GM12878 (cell line): ENCODE measurements at regions not wholly inside any gene's neighbourhood (a gene's known extent, or its start where the extent isn't known, plus 50 kb on each side); places are given as distances from the start of the nearest gene placed in this dataset.
"Not testable (repeated sequence)": the region's sequence is repeated elsewhere in the genome, so short reads cannot be mapped to it uniquely, and the experiment has no call there.

ENCODE experiments used
- ATAC-seq: fragments of 200-7000 bp; cut with Tn5 transposase; 3 replicates; pipeline ENCODE4 v1.9.1; 2020; ENCODE audit warnings: mild to moderate bottlenecking, moderate library complexity
- BruUV-seq: library from RNA; stranded (reverse); fragments of 400-500 nt; replicated peaks from 2 replicates; lab custom pipeline; 2021; lab: Mats Ljungman, UMichigan
- CTCF ChIA-PET: fragments of 300-600 bp; sonication (Branson Sonifier 250); formaldehyde crosslinking; extraction: SDS; loops from one replicate; lab custom pipeline; 2021; ENCODE audit warnings: inconsistent platforms; lab: Yijun Ruan, JAX
- POLR2A ChIA-PET: fragments of 350-600 bp; formaldehyde crosslinking; extraction: SDS; loops from one replicate; lab custom pipeline; 2021; ENCODE audit warnings: inconsistent platforms; lab: Charles Lee
- RAD21 ChIA-PET: fragments of 300-600 bp; sonication (Branson Sonifier 250); formaldehyde crosslinking; loops from one replicate; lab custom pipeline; 2023; ENCODE audit warnings: antibody characterized with exemption; ENCODE audit not compliant: unreplicated experiment; lab: Charles Lee
- SMC1A ChIA-PET: fragments of 300-600 bp; sonication (Branson Sonifier 250); formaldehyde crosslinking; loops from one replicate; lab custom pipeline; 2023; ENCODE audit not compliant: unreplicated experiment, uncharacterized antibody; lab: Charles Lee
- DNase-seq: peaks from one replicate; pipeline ENCODE4 v3.0.0-alpha.2; 2011; ENCODE audit warnings: low read depth, low spot score
- FAIRE-seq: peaks from 3 replicates; lab custom pipeline; 2011; peaks lifted over from hg19 to GRCh38; lab: Jason Lieb, UNC
- H2AFZ ChIP-seq: 2 replicates; pipeline ENCODE4 v1.6.0; 2011; ENCODE audit warnings: low read depth, low read length, control low read depth; ENCODE audit not compliant: control insufficient read depth
- H3K27ac ChIP-seq: 2 replicates; pipeline ENCODE4 v1.5.1; 2011; ENCODE audit warnings: control low read depth; ENCODE audit not compliant: control insufficient read depth, insufficient read depth
- H3K27me3 ChIP-seq, 2 experiments: replicated peaks in 1 of 2; 2 replicates each; pipeline versions ENCODE4 v1.6.0 to v1.6.1; 2011; ENCODE audit warnings: low read length in 1 of 2; ENCODE audit not compliant: control insufficient read depth in 2 of 2, insufficient read depth in 2 of 2
- H3K36me3 ChIP-seq, 2 experiments: 2 replicates each; pipeline ENCODE4 v1.5.1; 2011; ENCODE audit warnings: low read length in 1 of 2; ENCODE audit not compliant: control insufficient read depth in 2 of 2, insufficient read depth in 2 of 2
- H3K4me1 ChIP-seq: 2 replicates; pipeline ENCODE4 v1.6.1; 2011; ENCODE audit warnings: mild to moderate bottlenecking, low read length, moderate library complexity, mixed read lengths; ENCODE audit not compliant: control insufficient read depth, insufficient read depth
- H3K4me2 ChIP-seq: 2 replicates; pipeline ENCODE4 v1.6.0; 2011; ENCODE audit warnings: control low read depth; ENCODE audit not compliant: control insufficient read depth, insufficient read depth
- H3K4me3 ChIP-seq: fragments of 200-600 bp; sonication (generic); 2 replicates; pipeline ENCODE4 v1.5.1; 2016
- H3K79me2 ChIP-seq: 2 replicates; pipeline ENCODE4 v1.6.0; 2011; ENCODE audit warnings: low read length; ENCODE audit not compliant: control insufficient read depth, insufficient read depth
- H3K9ac ChIP-seq: 2 replicates; pipeline ENCODE4 v1.8.0; 2011; ENCODE audit warnings: low read length, control low read depth, mixed read lengths; ENCODE audit not compliant: control insufficient read depth, insufficient read depth
- H3K9me3 ChIP-seq: replicated peaks from 3 replicates; pipeline ENCODE4 v1.5.1; 2011; ENCODE audit warnings: mild to moderate bottlenecking, low read length; ENCODE audit not compliant: control insufficient read depth, insufficient read depth
- H4K20me1 ChIP-seq: 2 replicates; pipeline ENCODE4 v1.6.0; 2011; ENCODE audit not compliant: control insufficient read depth, insufficient read depth
- CBX5 ChIP-seq: sonication (generic); IDR thresholded peaks from 2 replicates; pipeline ENCODE4 v1.6.1; 2016; ENCODE audit warnings: low read depth, moderate library complexity, mild to moderate bottlenecking, inconsistent platforms
- ESRRA ChIP-seq: IDR thresholded peaks from 2 replicates; pipeline ENCODE4 v1.6.1; 2012; ENCODE audit warnings: mild to moderate bottlenecking, low read length, improper control_type of control experiment
- POLR2AphosphoS2 ChIP-seq: IDR thresholded peaks from 2 replicates; pipeline ENCODE4 v1.6.1; 2011; ENCODE audit warnings: low read depth, mild to moderate bottlenecking, low read length, improper control_type of control experiment, moderate library complexity
- POU2F2 ChIP-seq: IDR thresholded peaks from 3 replicates; pipeline ENCODE4 v1.6.1; 2011; ENCODE audit warnings: low read depth, mild to moderate bottlenecking, low read length, borderline replicate concordance
- RAD51 ChIP-seq: fragments of 450-650 bp; IDR thresholded peaks from 2 replicates; pipeline ENCODE4 v1.6.1; 2016; ENCODE audit warnings: moderate library complexity, mild to moderate bottlenecking, inconsistent platforms
- SRF ChIP-seq, 2 experiments: IDR thresholded peaks; 2 replicates each; pipeline ENCODE4 v1.6.1; 2011; ENCODE audit warnings: low read depth in 2 of 2, low read length in 2 of 2, mild to moderate bottlenecking in 1 of 2, moderate library complexity in 1 of 2
- TCF7 ChIP-seq: IDR thresholded peaks from 2 replicates; pipeline ENCODE4 v1.6.1; 2014; ENCODE audit warnings: antibody characterized with exemption, borderline replicate concordance
- ZSCAN29 ChIP-seq: fragments of 450-650 bp; IDR thresholded peaks from 2 replicates; pipeline ENCODE4 v1.6.1; 2017; ENCODE audit warnings: mild to moderate bottlenecking, moderate library complexity
- WGBS: methylation state at CpG from one replicate; pipeline ENCODE4 v1.1.6; 2016; ENCODE audit warnings: low lambda C conversion rate; ENCODE audit not compliant: insufficient replicate concordance, insufficient coverage; ENCODE audit errors: missing lambda C conversion rate; 5-methylcytosine and 5-hydroxymethylcytosine counted together
- in situ Hi-C: fragments of 300-500 bp; cut with MboI; formaldehyde crosslinking; loops from 9 replicates; pipeline ENCODE4 v1.14.3; 2018; ENCODE audit warnings: mixed read lengths
- intact Hi-C: fragments of 100-400 bp; cut with micrococcal nuclease; formaldehyde crosslinking; loops from one replicate; pipeline ENCODE4 v1.14.2; 2022; ENCODE audit not compliant: unreplicated experiment
- TF ChIP-seq, protein P1 (sequence below): IDR thresholded peaks from 2 replicates; pipeline ENCODE4 v1.6.1; 2011; ENCODE audit warnings: low read depth, mild to moderate bottlenecking, low read length, moderate library complexity, borderline replicate concordance; ENCODE audit errors: extremely low read depth

DNA sequence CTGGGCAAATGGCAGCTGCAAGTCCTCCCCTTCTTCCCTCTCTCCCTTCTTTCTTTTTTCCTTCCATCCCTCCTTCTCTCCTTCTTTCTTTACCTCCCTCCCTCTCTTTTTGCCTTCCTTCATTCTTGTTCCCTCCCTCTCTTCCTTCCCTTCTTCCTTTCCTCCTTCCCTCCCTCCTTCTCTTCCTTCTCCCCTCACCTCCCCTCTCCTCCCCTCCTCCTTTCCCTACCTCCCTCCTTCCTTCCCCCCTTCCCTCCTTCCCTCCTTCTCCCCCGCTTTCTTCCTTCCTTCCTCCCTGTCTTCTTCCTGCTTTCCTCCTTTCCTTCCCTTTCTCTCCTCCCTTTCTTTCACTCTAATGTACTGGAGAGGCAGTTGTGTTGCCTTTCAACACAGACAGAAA is 110.8 kb upstream of the SALL1 start (continued):
- TF ChIP-seq CBX5 = no peak

DNA sequence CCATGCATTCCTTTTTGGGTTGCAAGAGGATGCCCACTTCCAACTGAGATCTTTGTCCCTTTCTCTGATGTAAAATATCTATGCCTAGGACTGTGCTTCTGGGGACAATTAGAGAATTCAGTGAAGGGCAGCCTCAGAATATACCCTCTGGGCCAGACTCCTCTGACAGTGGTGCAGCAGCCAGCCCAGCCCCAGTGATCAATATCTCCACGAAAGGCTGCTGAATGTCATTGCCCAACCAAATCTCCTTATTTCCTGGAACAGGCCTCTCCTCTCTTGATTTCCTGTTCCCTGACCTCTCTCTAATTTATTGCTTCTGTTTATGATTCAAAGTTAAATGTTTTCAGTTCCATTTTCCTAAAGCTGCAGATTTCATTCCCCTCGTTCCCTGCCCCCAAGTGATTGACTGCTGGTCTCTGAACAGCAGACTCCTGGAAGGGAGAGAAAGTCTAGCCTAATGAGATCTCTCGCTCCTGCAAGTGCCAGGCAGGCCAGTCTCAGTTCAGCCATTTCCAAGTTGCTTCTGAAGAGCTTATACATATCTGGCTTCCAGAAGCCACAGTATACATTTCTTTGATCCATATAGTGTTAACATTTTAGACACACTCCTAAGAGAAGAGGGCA is 104.4 kb upstream of the SALL1 start:
- Histone ChIP-seq H3K4me1 (no peaks in the 10 kb centered on the region), H3K4me3 (no peak overlapping the region), H4K20me1 (no peaks in the 10 kb centered on the region), H3K36me3 (no peaks in the 10 kb centered on the region), H3K27ac (no peak overlapping the region), H3K79me2 (no peaks in the 10 kb centered on the region), H2AFZ (no peak overlapping the region), H3K9me3 (no peaks in the 10 kb centered on the region), H3K4me2 (no peak overlapping the region), H3K27me3 (no peaks in the 10 kb centered on the region), H3K9ac (no peak overlapping the region)
- BruUV-seq = no TSS peak
- WGBS = 7% methylated on average over 3 of the region's 3 CpGs
- ChIA-PET POLR2A (no interaction called here), CTCF (no interaction called here), SMC1A (interaction anchor here (1.7 kb wide), 1 partner anchor 33 kb away, joined by 3 read pairs; no protein-coding TSS in a partner anchor), RAD21 (no interaction called here)
- in situ Hi-C loops (no loop called here), intact Hi-C loops (no loop called here)
- no peak for ATAC-seq
- no peak for FAIRE-seq
- DNase-seq = no peak
- TF ChIP-seq, protein P1, sequence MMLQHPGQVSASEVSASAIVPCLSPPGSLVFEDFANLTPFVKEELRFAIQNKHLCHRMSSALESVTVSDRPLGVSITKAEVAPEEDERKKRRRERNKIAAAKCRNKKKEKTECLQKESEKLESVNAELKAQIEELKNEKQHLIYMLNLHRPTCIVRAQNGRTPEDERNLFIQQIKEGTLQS = no peak
- no peak for TF ChIP-seq ZSCAN29
- no peak for TF ChIP-seq ESRRA
- TF ChIP-seq POLR2AphosphoS2 = no peak
- TF ChIP-seq TCF7 = no peak
- TF ChIP-seq RAD51 = no peak
- TF ChIP-seq SRF (IDR thresholded peaks at IDR 0.05; ENCODE audit: low read depth in 2 of 2, low read length in 2 of 2) = no peak
- TF ChIP-seq POU2F2 = no peak

DNA sequence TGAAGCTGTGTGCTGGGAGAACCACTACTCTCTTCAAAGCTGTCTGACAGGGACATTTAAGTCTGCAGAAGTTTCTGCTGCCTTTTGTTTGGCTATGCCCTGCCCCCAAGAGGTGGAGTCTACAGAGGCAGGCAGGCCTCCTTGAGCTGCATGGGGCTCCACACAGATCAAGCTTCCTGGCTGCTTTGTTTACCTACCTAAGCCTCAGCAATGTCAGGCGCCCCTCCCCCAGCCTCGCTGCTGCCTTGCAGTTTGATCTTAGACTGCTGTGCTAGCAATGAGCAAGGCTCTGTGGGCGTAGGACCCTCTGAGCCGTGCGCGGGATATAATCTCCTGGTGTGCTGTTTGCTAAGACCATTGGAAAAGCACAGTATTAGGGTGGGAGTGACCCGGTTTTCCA is 103.3 kb upstream of the SALL1 start:
- 56% methylated on average over 7 of the region's 7 CpGs for WGBS
- CTCF ChIA-PET, POLR2A ChIA-PET, H3K9me3 ChIP-seq, BruUV-seq, H3K4me3 ChIP-seq, ATAC-seq, DNase-seq, RAD21 ChIA-PET, H4K20me1 ChIP-seq, H3K79me2 ChIP-seq, in situ Hi-C loops, H3K4me1 ChIP-seq, H3K9ac ChIP-seq, H3K36me3 ChIP-seq, H3K27ac ChIP-seq, H3K27me3 ChIP-seq, H3K4me2 ChIP-seq, H2AFZ ChIP-seq, FAIRE-seq, intact Hi-C loops: not testable (repeated sequence)
- SMC1A ChIA-PET = interaction anchor here (1.7 kb wide), 1 partner anchor 34 kb away, joined by 3 read pairs; no protein-coding TSS in a partner anchor
